Gastroesophageal sphincter (tissue), 4 donors: ENCODE measurements at regions not wholly inside any gene's neighbourhood (a gene's known extent, or its start where the extent isn't known, plus 50 kb on each side); places are given as distances from the start of the nearest gene placed in this dataset.

Experiments
- ATAC-seq: fragments of 150-250 bp; one replicate; pipeline ENCODE4 v1.9.1; 2016; ENCODE audit warnings: mild to moderate bottlenecking, moderate library complexity
- H3K27ac ChIP-seq, 4 donors: fragments of 200-600 bp; sonication (generic) in 3 of 4; 1 replicate in 3 of 4; 2 replicates in 1 of 4; pipeline ENCODE4 v1.5.1; 2016 to 2019
- H3K27me3 ChIP-seq: fragments of 200-600 bp; sonication (generic); one replicate; pipeline ENCODE4 v1.5.1; 2019
- H3K36me3 ChIP-seq, 2 donors: fragments of 200-600 bp; sonication (generic); one replicate each; pipeline ENCODE4 v1.5.1; 2019; ENCODE audit warnings: control low read depth in 1 of 2
- H3K4me1 ChIP-seq, 3 donors: fragments of 200-600 bp; sonication (generic); 1 replicate in 2 of 3; 2 replicates in 1 of 3; pipeline ENCODE4 v1.5.1; 2016 to 2019; ENCODE audit warnings: control low read depth in 2 of 3
- H3K4me3 ChIP-seq, 2 donors: fragments of 200-600 bp; sonication (generic); one replicate each; pipeline ENCODE4 v1.5.1; 2019; ENCODE audit warnings: mild to moderate bottlenecking in 1 of 2, moderate library complexity in 1 of 2
- H3K9me3 ChIP-seq, 3 donors: fragments of 200-600 bp; sonication (generic); one replicate each; pipeline ENCODE4 v1.5.1; 2017 to 2019; ENCODE audit warnings: control low read depth in 2 of 3
- CTCF ChIP-seq, 4 experiments: fragments of 200-600 bp in 2 of 4; fragments of 450-650 bp in 2 of 4; sonication (generic) in 1 of 4; IDR thresholded peaks; one replicate each; pipeline ENCODE4 v1.5.1; 2017 to 2019; ENCODE audit warnings: antibody characterized with exemption in 4 of 4, mild to moderate bottlenecking in 2 of 4, moderate library complexity in 2 of 4
- EP300 ChIP-seq: sonication (generic); formaldehyde crosslinking; IDR thresholded peaks from one replicate; pipeline ENCODE4 v1.6.1; 2017; ENCODE audit warnings: antibody characterized with exemption, mild to moderate bottlenecking
- POLR2A ChIP-seq, 2 donors: fragments of 450-650 bp; IDR thresholded peaks; one replicate each; pipeline ENCODE4 v1.6.1; 2017; ENCODE audit warnings: antibody characterized with exemption in 2 of 2, mild to moderate bottlenecking in 2 of 2, moderate library complexity in 1 of 2
- POLR2AphosphoS5 ChIP-seq: sonication (generic); formaldehyde crosslinking; IDR thresholded peaks from one replicate; pipeline ENCODE4 v1.6.1; 2017; ENCODE audit warnings: antibody characterized with exemption
- WGBS, 2 donors: methylation state at CpG; one replicate each; pipeline ENCODE4 v1.1.5; 2018; ENCODE audit warnings: low coverage in 1 of 2; 5-methylcytosine and 5-hydroxymethylcytosine counted together

- Histone ChIP-seq H3K27ac (no peak overlapping the region), H3K36me3 (no peaks in the 10 kb centered on the region), H3K4me1 (no peaks in the 10 kb centered on the region), H3K4me3 (no peak overlapping the region), H3K9me3 (no peaks in the 10 kb centered on the region), H3K27me3 (no peaks in the 10 kb centered on the region)
- 29 to 31% methylated on average over 1 to 2 of the region's 2 CpGs for WGBS, 2 donors
- TF ChIP-seq POLR2A (IDR thresholded peaks at IDR 0.05) (no peak), EP300 (no peak), POLR2AphosphoS5 (no peak), CTCF (IDR thresholded peaks at IDR 0.05) (no peak)
- ATAC-seq = no peak
Measured at GRCh38 chr13:107585469-107586180, 629.7 kb downstream of the LIG4 start.

GRCh38 chr13:107582171-107582570 lies 633.2 kb downstream of the LIG4 start:
- WGBS, 2 donors = 76 to 81% methylated on average over 3 to 4 of the region's 4 CpGs
- Histone ChIP-seq H3K4me3 (no peak overlapping the region), H3K27ac (no peak overlapping the region), H3K36me3 (no peaks in the 10 kb centered on the region), H3K27me3 (no peaks in the 10 kb centered on the region), H3K4me1 (no peaks in the 10 kb centered on the region), H3K9me3 (no peaks in the 10 kb centered on the region)
- no peak for ATAC-seq
- TF ChIP-seq EP300 (no peak), POLR2A (IDR thresholded peaks at IDR 0.05) (no peak), POLR2AphosphoS5 (no peak), CTCF (IDR thresholded peaks at IDR 0.05) (no peak)

GRCh38 chr13:107580741-107581412 lies 634.5 kb downstream of the LIG4 start:
- Histone ChIP-seq H3K27ac (no peak overlapping the region), H3K9me3 (no peaks in the 10 kb centered on the region), H3K27me3 (no peaks in the 10 kb centered on the region), H3K36me3 (no peaks in the 10 kb centered on the region), H3K4me3 (no peak overlapping the region), H3K4me1 (no peaks in the 10 kb centered on the region)
- no peak for ATAC-seq
- WGBS, 2 donors = 62 to 75% methylated on average over 5 to 9 of the region's 9 CpGs
- TF ChIP-seq CTCF (IDR thresholded peaks at IDR 0.05) = no peak
- no peak for TF ChIP-seq POLR2A (IDR thresholded peaks at IDR 0.05)
- TF ChIP-seq POLR2AphosphoS5 = no peak

GRCh38 chr13:107576430-107576829 lies 638.9 kb downstream of the LIG4 start:
- Histone ChIP-seq H3K9me3 (no peaks in the 10 kb centered on the region), H3K27me3 (no peaks in the 10 kb centered on the region), H3K4me3 (no peak overlapping the region), H3K27ac (no peak overlapping the region), H3K4me1 (no peaks in the 10 kb centered on the region), H3K36me3 (no peaks in the 10 kb centered on the region)
- TF ChIP-seq POLR2A (IDR thresholded peaks at IDR 0.05) = no peak
- ATAC-seq = no peak
- 36 to 60% methylated on average over 1 of the region's 1 CpG for whole genome bisulfite sequencing, 2 donors

GRCh38 chr13:107574517-107575210 lies 640.7 kb downstream of the LIG4 start:
- Histone ChIP-seq H3K27ac (no peak overlapping the region), H3K27me3 (no peaks in the 10 kb centered on the region), H3K4me1 (no peaks in the 10 kb centered on the region), H3K36me3 (no peaks in the 10 kb centered on the region), H3K4me3 (no peak overlapping the region), H3K9me3 (no peaks in the 10 kb centered on the region)
- TF ChIP-seq POLR2AphosphoS5 (no peak), EP300 (no peak), POLR2A (IDR thresholded peaks at IDR 0.05) (no peak), CTCF (IDR thresholded peaks at IDR 0.05) (no peak)
- ATAC-seq = no peak
- WGBS, 2 donors = 31 to 60% methylated on average over 5 to 6 of the region's 6 CpGs
